Mesenchymal stem cell (in vitro differentiated cells and primary cell): ENCODE measurements at regions not wholly inside any gene's neighbourhood (a gene's known extent, or its start where the extent isn't known, plus 50 kb on each side); places are given as distances from the start of the nearest gene placed in this dataset.
"Not testable (repeated sequence)": the region's sequence is repeated elsewhere in the genome, so short reads cannot be mapped to it uniquely, and the experiment has no call there.

Experiments used
- DNase-seq: peaks from one replicate; pipeline ENCODE4 v3.0.0-alpha.2; 2013
- H2AFZ ChIP-seq: one replicate; pipeline ENCODE4 v1.6.1; 2013; ENCODE audit warnings: low read depth, mild to moderate bottlenecking, control low read depth, inconsistent platforms, low read length, moderate library complexity
- H2AK5ac ChIP-seq: 2 replicates; pipeline ENCODE4 v1.6.1; 2013; ENCODE audit warnings: low read length, moderate library complexity, mild to moderate bottlenecking, inconsistent platforms; ENCODE audit not compliant: severe bottlenecking
- H2BK120ac ChIP-seq: one replicate; pipeline ENCODE4 v1.6.1; 2013; ENCODE audit warnings: low read depth, mild to moderate bottlenecking, inconsistent platforms, low read length, moderate library complexity
- H2BK12ac ChIP-seq, 2 experiments: one replicate each; pipeline ENCODE4 v1.6.1; 2013; ENCODE audit warnings: inconsistent platforms in 2 of 2, low read length in 2 of 2, mild to moderate bottlenecking in 2 of 2, moderate library complexity in 2 of 2, control low read depth in 1 of 2
- H2BK15ac ChIP-seq: one replicate; pipeline ENCODE4 v1.6.1; 2013; ENCODE audit warnings: mild to moderate bottlenecking, low read depth, inconsistent platforms; ENCODE audit not compliant: poor library complexity, severe bottlenecking
- H2BK5ac ChIP-seq: 2 replicates; pipeline ENCODE4 v1.6.1; 2013; ENCODE audit warnings: low read depth, mild to moderate bottlenecking, low read length, control low read depth, inconsistent platforms; ENCODE audit not compliant: poor library complexity, severe bottlenecking
- H3K14ac ChIP-seq, 2 experiments: one replicate each; pipeline ENCODE4 v1.6.1; 2013; ENCODE audit warnings: inconsistent platforms in 2 of 2, low read length in 2 of 2, control low read depth in 1 of 2, mild to moderate bottlenecking in 1 of 2, moderate library complexity in 1 of 2
- H3K18ac ChIP-seq, 2 experiments: one replicate each; pipeline ENCODE4 v1.6.1; 2013; ENCODE audit warnings: inconsistent platforms in 2 of 2, low read length in 2 of 2, control low read depth in 1 of 2, low read depth in 1 of 2, mild to moderate bottlenecking in 1 of 2
- H3K23ac ChIP-seq, 2 experiments: one replicate each; pipeline ENCODE4 v1.6.1; 2013; ENCODE audit warnings: inconsistent platforms in 2 of 2, low read length in 2 of 2, mild to moderate bottlenecking in 2 of 2, moderate library complexity in 2 of 2, control low read depth in 1 of 2
- H3K27ac ChIP-seq: 2 replicates; pipeline ENCODE4 v1.5.1; 2013; ENCODE audit warnings: mild to moderate bottlenecking, moderate library complexity, low read length, control low read depth, inconsistent platforms; ENCODE audit not compliant: poor library complexity, severe bottlenecking
- H3K27me3 ChIP-seq, 2 experiments: 2 replicates each; pipeline versions ENCODE4 v1.6.1 to v1.7.0; 2013; ENCODE audit warnings: low read length in 2 of 2, mild to moderate bottlenecking in 2 of 2, moderate library complexity in 2 of 2, control low read depth in 1 of 2, inconsistent platforms in 1 of 2; ENCODE audit not compliant: control insufficient read depth in 1 of 2, insufficient read depth in 1 of 2
- H3K36me3 ChIP-seq, 2 experiments: 2 replicates each; pipeline versions ENCODE4 v1.6.1 to v1.7.0; 2013; ENCODE audit warnings: low read length in 2 of 2, control low read depth in 1 of 2, inconsistent platforms in 1 of 2, low read depth in 1 of 2, mild to moderate bottlenecking in 1 of 2; ENCODE audit not compliant: insufficient read depth in 2 of 2, control insufficient read depth in 1 of 2
- H3K4ac ChIP-seq, 2 experiments: one replicate each; pipeline ENCODE4 v1.6.1; 2013; ENCODE audit warnings: inconsistent platforms in 2 of 2, low read length in 2 of 2, mild to moderate bottlenecking in 2 of 2, moderate library complexity in 2 of 2, control low read depth in 1 of 2, low read depth in 1 of 2
- H3K4me1 ChIP-seq: 2 replicates; pipeline ENCODE4 v1.6.1; 2013; ENCODE audit warnings: low read depth, low read length, control low read depth; ENCODE audit not compliant: control insufficient read depth, insufficient read depth
- H3K4me2 ChIP-seq: 2 replicates; pipeline ENCODE4 v1.6.1; 2013; ENCODE audit warnings: low read length, mild to moderate bottlenecking, inconsistent platforms; ENCODE audit not compliant: poor library complexity, severe bottlenecking
- H3K4me3 ChIP-seq, 2 experiments: 2 replicates each; pipeline versions ENCODE4 v1.5.1 to v1.7.0; 2013; ENCODE audit warnings: low read length in 2 of 2, mild to moderate bottlenecking in 2 of 2, control low read depth in 1 of 2, low read depth in 1 of 2; ENCODE audit not compliant: insufficient read depth in 1 of 2
- H3K79me1 ChIP-seq: replicated peaks from 2 replicates; pipeline ENCODE4 v1.6.1; 2013; ENCODE audit warnings: mild to moderate bottlenecking, control low read depth, low read length, inconsistent platforms; ENCODE audit not compliant: poor library complexity, severe bottlenecking
- H3K9ac ChIP-seq: 2 replicates; pipeline ENCODE4 v1.7.0; 2013; ENCODE audit warnings: mild to moderate bottlenecking, low read length, moderate library complexity
- H3K9me3 ChIP-seq: 2 replicates; pipeline ENCODE4 v1.7.0; 2013; ENCODE audit warnings: mild to moderate bottlenecking, low read length; ENCODE audit not compliant: control insufficient read depth
- H4K8ac ChIP-seq: one replicate; pipeline ENCODE4 v1.6.1; 2013; ENCODE audit warnings: inconsistent platforms, mild to moderate bottlenecking, low read length, moderate library complexity
- H4K91ac ChIP-seq: one replicate; pipeline ENCODE4 v1.6.1; 2013; ENCODE audit warnings: mild to moderate bottlenecking, low read length, inconsistent platforms
- WGBS: methylation state at CpG from one replicate; pipeline ENCODE4 v1.1.7; 2013; ENCODE audit warnings: mixed read lengths; 5-methylcytosine and 5-hydroxymethylcytosine counted together

DNA sequence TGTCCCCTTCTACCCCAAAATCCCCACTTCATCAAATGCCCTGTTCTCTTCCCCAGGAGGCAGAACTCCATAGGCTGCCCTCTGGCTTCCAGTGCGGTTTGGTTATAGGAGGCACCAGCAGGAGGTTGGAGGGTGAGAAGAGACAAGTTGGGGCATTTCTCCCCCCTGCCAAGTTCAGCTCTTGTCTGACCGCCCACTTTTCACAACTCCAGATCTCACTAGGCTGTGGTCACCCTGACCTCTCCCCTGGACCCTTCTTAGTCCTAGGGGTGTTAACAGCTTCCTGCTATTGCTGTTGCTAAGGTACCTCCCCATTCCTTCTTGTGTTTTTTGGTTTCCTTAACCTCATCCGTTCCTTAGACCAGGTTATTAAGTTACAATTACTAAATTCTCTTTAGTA, 95.1 kb downstream of the FOXD4L6 start:
- H3K9me3 ChIP-seq, DNase-seq, H3K79me1 ChIP-seq, H3K9ac ChIP-seq, H4K8ac ChIP-seq, H3K4me2 ChIP-seq, H3K27ac ChIP-seq, H3K14ac ChIP-seq, H2BK12ac ChIP-seq, H2BK120ac ChIP-seq, H4K91ac ChIP-seq, H2AK5ac ChIP-seq, H2BK15ac ChIP-seq, H3K23ac ChIP-seq, H3K4ac ChIP-seq, H3K36me3 ChIP-seq, H3K4me1 ChIP-seq, H3K4me3 ChIP-seq, H2AFZ ChIP-seq, H2BK5ac ChIP-seq, H3K27me3 ChIP-seq, H3K18ac ChIP-seq: not testable (repeated sequence)
- WGBS, result 69% methylated on average over 2 of the region's 3 CpGs

DNA sequence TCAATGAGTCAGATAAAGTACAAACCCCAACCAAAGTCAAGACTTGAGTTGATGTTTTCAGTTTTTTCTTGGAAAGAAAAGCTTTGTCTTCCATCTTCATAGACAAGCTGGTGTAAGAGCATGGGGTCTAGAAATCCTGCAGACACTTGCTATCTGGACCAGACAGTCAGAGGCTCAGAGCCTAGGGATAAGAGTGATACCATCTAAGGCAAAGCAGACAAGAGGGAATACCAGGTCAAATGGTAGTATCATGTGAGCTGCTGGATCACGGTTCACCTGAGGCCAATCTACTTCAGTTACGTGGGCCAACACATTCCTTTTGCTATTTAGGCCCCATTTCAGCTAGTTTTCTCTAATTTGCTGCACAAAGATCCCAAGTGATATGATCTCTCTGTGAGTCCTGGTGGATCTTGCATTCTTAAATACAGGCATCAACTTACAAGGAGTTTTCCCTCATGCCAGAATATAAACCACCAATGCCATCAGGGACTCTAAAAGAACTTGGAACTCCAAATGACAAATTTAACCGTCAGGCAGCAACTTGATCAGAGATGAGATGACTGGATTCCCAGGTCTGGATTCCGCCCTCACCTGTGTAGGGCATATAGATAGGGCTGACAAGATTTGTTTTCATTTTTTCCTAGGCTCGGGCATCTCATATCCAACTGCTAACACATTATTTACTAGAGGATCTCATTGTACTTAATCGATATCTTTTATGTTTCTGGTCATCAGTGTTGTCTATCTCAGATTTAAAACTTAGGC, 101.4 kb downstream of the FOXD4L6 start:
- not testable (repeated sequence) for H3K14ac ChIP-seq, H3K9ac ChIP-seq, H3K23ac ChIP-seq, H2BK5ac ChIP-seq, H4K8ac ChIP-seq, H3K27ac ChIP-seq, H2BK15ac ChIP-seq, H3K4me2 ChIP-seq, H4K91ac ChIP-seq, H3K9me3 ChIP-seq, H2AK5ac ChIP-seq, H3K4ac ChIP-seq, H3K27me3 ChIP-seq, DNase-seq, H3K4me3 ChIP-seq, H3K4me1 ChIP-seq, H2BK12ac ChIP-seq, H2AFZ ChIP-seq, H3K18ac ChIP-seq, H2BK120ac ChIP-seq, H3K36me3 ChIP-seq, H3K79me1 ChIP-seq
- whole genome bisulfite sequencing, result 75% methylated on average over 3 of the region's 6 CpGs

DNA sequence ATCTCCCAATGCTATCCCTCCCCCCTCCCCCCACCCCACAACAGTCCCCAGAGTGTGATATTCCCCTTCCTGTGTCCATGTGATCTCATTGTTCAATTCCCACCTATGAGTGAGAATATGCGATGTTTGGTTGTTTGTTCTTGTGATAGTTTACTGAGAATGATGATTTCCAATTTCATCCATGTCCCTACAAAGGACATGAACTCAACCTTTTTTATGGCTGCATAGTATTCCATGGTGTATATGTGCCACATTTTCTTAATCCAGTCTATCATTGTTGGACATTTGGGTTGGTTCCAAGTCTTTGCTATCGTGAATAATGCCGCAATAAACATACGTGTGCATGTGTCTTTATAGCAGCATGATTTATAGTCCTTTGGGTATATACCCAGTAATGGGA, 106.1 kb downstream of the FOXD4L6 start:
- H4K8ac ChIP-seq, H3K9ac ChIP-seq, H3K36me3 ChIP-seq, H3K27me3 ChIP-seq, H3K4me3 ChIP-seq, H3K4me2 ChIP-seq, H3K79me1 ChIP-seq, H2AK5ac ChIP-seq, H3K18ac ChIP-seq, H3K9me3 ChIP-seq, H2AFZ ChIP-seq, H2BK120ac ChIP-seq, H3K4ac ChIP-seq, H4K91ac ChIP-seq, H3K4me1 ChIP-seq, H2BK12ac ChIP-seq, H3K14ac ChIP-seq, H3K23ac ChIP-seq, H2BK15ac ChIP-seq, H2BK5ac ChIP-seq, DNase-seq, H3K27ac ChIP-seq: not testable (repeated sequence)
- no CpG with 5 or more reads among the region's 4 CpGs for WGBS

DNA sequence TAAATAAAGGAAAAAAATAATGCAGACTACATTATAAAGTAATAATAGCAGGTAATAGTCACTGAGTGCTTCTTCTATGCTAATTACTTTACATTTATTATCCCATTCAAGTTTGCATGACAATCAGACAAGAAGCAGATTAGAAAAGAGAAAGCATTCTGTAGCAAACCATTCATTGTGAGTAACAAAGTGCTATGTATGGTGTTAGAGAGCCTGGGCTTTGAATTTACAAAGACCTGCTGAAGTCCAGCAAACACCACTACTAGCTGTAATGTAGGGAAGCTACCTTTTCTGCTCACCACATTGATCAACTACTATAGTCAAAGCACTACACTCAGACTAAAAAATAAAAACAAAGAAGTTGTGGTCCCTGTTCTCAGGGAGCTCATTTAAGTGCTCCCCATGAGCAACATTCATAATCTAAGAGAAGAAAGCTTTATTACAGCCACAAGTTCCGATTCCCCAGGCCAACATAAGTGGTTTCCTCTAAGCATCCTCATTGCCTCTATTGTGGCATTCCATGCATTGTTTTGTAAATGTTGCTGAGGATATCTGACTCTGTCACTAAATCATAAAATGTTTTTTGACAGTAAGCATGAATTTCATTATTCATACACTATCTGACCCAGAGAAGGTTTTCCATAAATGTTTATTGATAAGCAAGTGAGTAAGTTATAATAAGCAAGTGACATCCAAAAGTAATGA, 108.5 kb downstream of the FOXD4L6 start:
- not testable (repeated sequence) for H3K9ac ChIP-seq, H3K9me3 ChIP-seq, H3K23ac ChIP-seq, H2AK5ac ChIP-seq, H4K8ac ChIP-seq, H3K4ac ChIP-seq, H3K4me3 ChIP-seq, H2BK15ac ChIP-seq, H2BK12ac ChIP-seq, H2AFZ ChIP-seq, H3K14ac ChIP-seq, H3K79me1 ChIP-seq, H3K27ac ChIP-seq, H2BK5ac ChIP-seq, H3K18ac ChIP-seq, H4K91ac ChIP-seq, H2BK120ac ChIP-seq, H3K4me1 ChIP-seq, DNase-seq, H3K27me3 ChIP-seq, H3K36me3 ChIP-seq, H3K4me2 ChIP-seq
- WGBS, result no CpG with 5 or more reads among the region's 1 CpG
